Body of pancreas (tissue), 4 donors: ENCODE measurements at regions not wholly inside any gene's neighbourhood (a gene's known extent, or its start where the extent isn't known, plus 50 kb on each side); places are given as distances from the start of the nearest gene placed in this dataset.

Experiments used
- POLR2A ChIP-seq, 3 donors: fragments of 450-650 bp; IDR thresholded peaks; one replicate each; pipeline ENCODE4 v1.6.1; 2016; ENCODE audit warnings: antibody characterized with exemption in 3 of 3, mild to moderate bottlenecking in 2 of 3
- TF ChIP-seq, protein P1 (sequence below), 7 experiments: fragments of 450-650 bp in 4 of 7; fragments of 200-600 bp in 3 of 7; sonication (generic) in 3 of 7; IDR thresholded peaks; one replicate each; pipeline ENCODE4 v1.5.1; 2016 to 2019; ENCODE audit warnings: antibody characterized with exemption in 7 of 7

GRCh38 chrX:63930140-63930539 lies 145.1 kb upstream of the ARHGEF9 start:
- TF ChIP-seq, protein P1, sequence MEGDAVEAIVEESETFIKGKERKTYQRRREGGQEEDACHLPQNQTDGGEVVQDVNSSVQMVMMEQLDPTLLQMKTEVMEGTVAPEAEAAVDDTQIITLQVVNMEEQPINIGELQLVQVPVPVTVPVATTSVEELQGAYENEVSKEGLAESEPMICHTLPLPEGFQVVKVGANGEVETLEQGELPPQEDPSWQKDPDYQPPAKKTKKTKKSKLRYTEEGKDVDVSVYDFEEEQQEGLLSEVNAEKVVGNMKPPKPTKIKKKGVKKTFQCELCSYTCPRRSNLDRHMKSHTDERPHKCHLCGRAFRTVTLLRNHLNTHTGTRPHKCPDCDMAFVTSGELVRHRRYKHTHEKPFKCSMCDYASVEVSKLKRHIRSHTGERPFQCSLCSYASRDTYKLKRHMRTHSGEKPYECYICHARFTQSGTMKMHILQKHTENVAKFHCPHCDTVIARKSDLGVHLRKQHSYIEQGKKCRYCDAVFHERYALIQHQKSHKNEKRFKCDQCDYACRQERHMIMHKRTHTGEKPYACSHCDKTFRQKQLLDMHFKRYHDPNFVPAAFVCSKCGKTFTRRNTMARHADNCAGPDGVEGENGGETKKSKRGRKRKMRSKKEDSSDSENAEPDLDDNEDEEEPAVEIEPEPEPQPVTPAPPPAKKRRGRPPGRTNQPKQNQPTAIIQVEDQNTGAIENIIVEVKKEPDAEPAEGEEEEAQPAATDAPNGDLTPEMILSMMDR (IDR thresholded peaks at IDR 0.05): peak in 6 of 7 experiments; percentile 17 to 58 (median 48)
- TF ChIP-seq POLR2A (IDR thresholded peaks at IDR 0.05): no peak
